GM21825 (cell line): ENCODE measurements at regions not wholly inside any gene's neighbourhood (a gene's known extent, or its start where the extent isn't known, plus 50 kb on each side); places are given as distances from the start of the nearest gene placed in this dataset.

Experiments used
- ATAC-seq: cut with Tn5 transposase; IDR thresholded peaks from one replicate; pipeline ENCODE4 v1.9.1; 2021; ENCODE audit warnings: mild to moderate bottlenecking, moderate library complexity; ENCODE audit not compliant: unreplicated experiment

DNA sequence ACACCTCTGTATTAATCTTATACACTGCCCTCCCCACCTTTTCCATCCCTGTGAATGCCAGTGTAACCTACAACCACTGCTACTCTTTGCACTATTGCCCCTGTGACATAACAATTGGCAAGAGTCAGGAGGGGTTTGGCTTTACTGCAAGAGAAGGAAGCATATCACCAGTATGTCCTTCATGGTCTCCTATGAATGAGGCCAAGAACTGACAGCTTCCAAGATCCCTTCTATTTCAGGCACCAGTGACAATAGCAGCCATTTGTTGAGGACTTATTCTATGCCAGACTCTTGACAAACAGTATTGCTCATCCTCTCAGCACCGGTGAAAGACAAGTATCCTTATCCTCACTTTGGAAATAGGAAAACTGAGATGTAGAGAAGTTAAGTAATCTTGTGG, 363.9 kb downstream of the MID1IP1 start:
- no peak for ATAC-seq

GRCh38 chrX:39165773-39166172, 364.5 kb downstream of the MID1IP1 start:
- ATAC-seq: no peak

GRCh38 chrX:39167791-39168190, 366.5 kb downstream of the MID1IP1 start:
- peak; percentile 78 for ATAC-seq

GRCh38 chrX:39168609-39169008, 367.4 kb downstream of the MID1IP1 start:
- no peak for ATAC-seq

- ATAC-seq: no peak
Measured at GRCh38 chrX:39169976-39170375, 368.7 kb downstream of the MID1IP1 start.

DNA sequence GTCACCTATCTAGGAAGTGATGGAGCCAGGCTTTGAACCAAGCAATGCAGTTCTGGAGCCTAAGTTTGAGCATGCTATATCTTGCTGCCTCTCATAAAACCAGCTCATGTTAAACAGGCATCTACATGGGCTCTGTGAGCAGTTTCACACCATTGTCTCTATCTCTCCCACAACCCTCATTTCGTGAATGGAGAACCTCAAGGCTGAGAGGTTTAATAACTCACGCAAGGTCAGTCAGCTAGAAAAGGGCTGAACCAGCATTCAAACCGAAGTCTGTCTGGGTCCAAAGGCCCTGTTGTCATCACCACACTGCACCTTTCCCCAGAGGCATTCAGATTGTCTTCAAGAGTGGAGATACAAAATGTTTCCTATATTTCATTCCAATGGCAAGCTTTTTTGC, 369.2 kb downstream of the MID1IP1 start:
- ATAC-seq: no peak

DNA sequence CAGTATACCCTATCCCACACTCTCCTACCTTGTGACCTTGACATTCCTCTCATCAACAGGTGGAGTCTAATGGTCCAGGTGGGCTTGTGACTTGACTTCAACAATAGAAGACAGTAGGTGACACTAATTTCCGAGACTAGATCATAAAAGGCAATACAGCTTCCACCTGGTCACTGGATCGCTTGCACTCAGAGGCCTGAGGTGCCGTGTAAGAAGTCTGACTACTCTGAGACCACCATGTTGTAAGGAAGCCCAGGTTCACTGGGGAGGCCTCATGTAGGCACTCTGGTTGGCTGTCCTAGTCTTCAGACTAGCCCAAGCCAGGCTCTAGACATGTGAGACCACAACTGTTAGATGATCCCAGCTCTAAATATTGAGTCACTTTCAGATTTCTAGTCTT, 370.4 kb downstream of the MID1IP1 start:
- ATAC-seq: no peak

DNA sequence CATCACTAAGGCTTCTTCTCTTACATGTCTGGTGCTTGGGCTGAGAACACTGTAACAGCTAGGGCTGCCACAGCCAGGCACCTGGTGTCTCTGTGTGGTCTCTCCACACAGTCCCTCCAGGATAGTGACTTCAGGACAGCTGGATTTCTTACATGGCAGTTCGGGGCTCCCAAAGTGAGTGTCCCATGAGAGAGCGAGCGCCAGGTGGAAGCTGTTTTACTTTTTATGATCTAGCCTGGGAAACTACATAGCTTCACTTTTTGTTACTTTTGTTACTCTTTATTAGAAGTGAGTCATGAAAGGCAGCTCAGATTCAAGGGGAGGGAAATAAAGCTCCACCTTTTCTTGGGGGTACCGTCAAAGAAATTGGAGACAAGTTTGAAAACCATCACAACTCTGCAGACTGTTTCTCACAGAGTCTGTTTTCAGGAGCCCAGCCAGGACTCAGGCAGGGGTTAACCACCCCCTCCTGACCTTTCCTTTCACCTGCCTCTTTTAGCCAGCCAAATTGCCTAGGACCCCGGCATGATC, 373.0 kb downstream of the MID1IP1 start:
- ATAC-seq: no peak

DNA sequence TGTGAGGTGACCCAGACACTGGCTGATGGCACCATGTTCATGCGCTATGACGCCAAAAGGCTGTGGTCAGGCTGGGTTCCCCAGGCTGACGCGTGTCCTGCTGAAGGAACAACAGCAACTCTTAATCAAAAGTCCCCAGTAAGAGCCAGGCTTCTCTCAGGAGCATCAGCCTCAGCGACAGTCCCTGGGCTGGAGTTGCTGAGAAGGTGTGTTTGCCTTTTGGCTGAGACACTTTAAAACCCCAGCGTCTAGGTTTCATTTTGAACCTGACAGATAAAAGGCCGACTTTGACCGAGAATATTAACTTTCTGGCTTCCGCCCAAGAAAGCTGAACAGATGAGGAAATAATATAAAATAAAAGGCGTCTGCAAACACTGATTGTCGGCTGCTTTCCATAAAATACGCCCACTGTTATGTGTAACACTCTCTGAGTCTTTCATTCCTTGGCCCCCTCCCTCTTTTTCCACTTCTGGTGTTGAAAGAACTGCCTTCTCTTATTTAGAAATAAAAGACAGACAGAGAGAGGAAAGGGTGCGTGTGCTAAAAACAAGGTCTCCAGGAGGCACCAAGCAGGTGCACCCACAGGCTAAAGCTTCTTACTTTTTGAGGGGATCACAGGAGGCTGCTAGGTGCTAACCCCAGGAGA, 373.6 kb downstream of the MID1IP1 start:
- no peak for ATAC-seq

- no peak for ATAC-seq
Measured at GRCh38 chrX:39175418-39176057, 374.3 kb downstream of the MID1IP1 start.

GRCh38 chrX:39176105-39176504, 374.8 kb downstream of the MID1IP1 start:
- no peak for ATAC-seq

DNA sequence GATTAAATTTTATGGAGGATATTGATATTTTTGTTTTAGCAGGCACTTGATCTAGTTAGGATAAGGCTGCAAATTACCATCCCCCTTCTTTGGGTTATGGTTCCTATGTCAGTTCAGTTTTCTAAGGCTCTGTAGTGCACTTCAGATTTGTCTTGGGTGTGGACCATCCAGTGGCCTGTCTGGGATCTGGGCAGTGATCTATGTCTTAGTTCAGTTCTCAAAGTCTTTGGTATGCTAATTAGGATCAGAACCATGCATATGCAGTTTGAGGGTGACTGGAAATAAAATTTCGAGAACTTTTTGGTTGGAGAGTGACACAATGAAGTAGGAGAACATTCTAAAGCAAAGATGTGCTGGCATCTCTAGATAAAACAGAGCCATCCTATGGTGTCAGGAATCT, 388.2 kb downstream of the MID1IP1 start:
- ATAC-seq: no peak

DNA sequence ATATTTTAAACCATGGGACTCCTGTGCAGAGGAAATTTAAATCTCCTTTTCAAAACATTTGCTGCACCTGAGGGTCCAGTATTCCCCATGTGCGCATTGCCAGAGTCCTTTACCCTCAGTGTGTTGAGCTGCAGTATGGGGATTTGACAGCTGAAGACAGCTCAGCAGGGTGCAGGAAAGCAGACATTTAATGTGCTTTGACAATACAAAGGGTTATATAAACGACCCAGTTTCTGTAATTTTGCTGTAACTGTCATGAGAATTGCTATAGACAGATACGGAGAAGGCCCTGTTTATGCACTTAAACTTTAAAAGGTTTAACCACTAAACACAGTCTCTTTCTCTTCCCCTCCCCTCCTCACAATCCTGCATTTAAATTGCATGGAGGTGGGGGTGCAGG, 393.4 kb downstream of the MID1IP1 start:
- no peak for ATAC-seq

GRCh38 chrX:39195156-39195555, 393.9 kb downstream of the MID1IP1 start:
- ATAC-seq: no peak

GRCh38 chrX:39196192-39197102, 395.2 kb downstream of the MID1IP1 start:
- peak; percentile 94 for ATAC-seq

GRCh38 chrX:39199429-39199828, 398.2 kb downstream of the MID1IP1 start:
- no peak for ATAC-seq

DNA sequence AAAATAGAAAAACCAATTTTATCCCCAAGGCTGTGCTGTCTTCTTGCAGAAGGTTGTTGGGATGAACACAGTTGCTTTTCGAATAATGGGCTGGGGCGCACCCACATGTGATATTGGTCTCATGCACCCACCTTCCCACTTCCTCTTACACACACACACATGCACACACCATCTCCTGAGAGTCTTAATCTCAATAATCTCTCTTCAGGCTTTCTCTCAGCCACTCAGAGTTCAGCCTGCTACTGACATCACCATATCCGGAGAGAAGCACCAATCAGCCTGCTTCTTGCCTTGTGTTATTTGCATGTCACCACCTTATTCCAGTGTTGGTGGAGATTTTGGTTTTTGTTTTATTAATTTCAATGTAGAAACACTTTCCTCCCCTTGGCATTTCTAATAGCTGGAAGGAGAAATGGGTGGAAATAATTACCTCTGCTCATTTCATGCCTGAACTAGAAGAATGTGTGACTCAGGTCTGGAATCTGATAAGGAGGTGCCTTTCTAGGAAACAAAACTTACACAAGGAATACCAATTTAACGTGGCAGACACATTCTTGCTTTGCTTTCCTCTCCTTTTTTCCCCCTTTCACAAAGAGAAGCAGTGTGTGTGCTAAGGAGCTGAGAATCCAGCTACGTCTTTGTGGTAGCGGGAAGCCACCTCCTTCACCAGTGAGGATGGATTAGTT, 400.2 kb downstream of the MID1IP1 start:
- ATAC-seq: no peak

- ATAC-seq: no peak
Measured at GRCh38 chrX:39202641-39203040, 401.4 kb downstream of the MID1IP1 start.

DNA sequence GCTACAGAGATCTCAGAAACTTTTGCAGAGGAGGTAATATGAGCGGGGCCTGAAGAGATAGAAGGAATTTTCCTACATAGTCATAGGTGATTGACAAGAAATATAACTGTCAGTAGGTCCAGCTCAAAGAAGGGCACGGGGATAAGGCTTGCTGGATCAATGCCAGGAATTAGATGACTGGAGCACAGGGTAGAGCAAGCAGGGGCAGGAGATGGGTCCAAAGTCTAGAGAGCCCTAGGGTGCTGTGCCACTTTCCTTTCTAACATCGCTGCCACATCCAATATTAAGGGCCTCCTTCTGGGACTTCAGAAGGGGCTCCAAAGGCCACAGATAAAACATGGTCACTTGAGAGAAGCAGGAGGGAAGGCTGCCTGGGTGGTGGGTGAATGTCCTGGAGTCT, 402.2 kb downstream of the MID1IP1 start:
- no peak for ATAC-seq

DNA sequence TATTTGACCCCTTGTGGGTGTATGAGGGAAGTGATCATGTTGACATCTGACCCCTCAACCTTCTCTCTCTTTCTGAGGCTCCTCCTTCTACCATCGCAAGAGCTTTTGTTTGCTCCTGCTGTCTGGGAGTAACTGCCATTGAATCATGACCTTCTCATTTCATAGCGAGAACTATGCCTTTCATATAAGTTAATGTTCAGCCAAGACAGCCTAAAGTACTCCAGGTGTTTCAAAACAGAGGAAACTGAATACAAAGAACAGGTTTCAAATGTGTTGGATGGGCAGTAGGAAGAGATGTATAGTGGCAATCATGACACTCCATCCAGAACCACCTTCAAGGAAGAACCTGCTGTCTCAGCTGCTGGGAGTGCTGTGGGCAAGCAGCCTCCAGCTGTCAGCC, 403.1 kb downstream of the MID1IP1 start:
- ATAC-seq: no peak

- no peak for ATAC-seq
Measured at GRCh38 chrX:39204945-39205344, 403.7 kb downstream of the MID1IP1 start.
